Ovary (tissue), 7 donors: ENCODE measurements at regions not wholly inside any gene's neighbourhood (a gene's known extent, or its start where the extent isn't known, plus 50 kb on each side); places are given as distances from the start of the nearest gene placed in this dataset.

Source experiments
- DNase-seq, 5 donors: peaks; one replicate each; pipeline ENCODE4 v3.0.0-alpha.2; 2019 to 2020
- H3K27ac ChIP-seq, 2 donors: fragments of 200-600 bp; one replicate each; pipeline versions ENCODE4 v1.5.1 to v1.8.0; 2019 to 2022
- H3K27me3 ChIP-seq: fragments of 200-600 bp; one replicate; pipeline ENCODE4 v1.8.0; 2022
- H3K36me3 ChIP-seq: fragments of 200-600 bp; sonication (generic); one replicate; pipeline ENCODE4 v1.5.1; 2019
- H3K4me1 ChIP-seq: one replicate; pipeline ENCODE4 v1.8.1; 2013; ENCODE audit warnings: mild to moderate bottlenecking, moderate library complexity; ENCODE audit not compliant: insufficient read depth
- H3K4me3 ChIP-seq: fragments of 200-600 bp; sonication (generic); one replicate; pipeline ENCODE4 v1.5.1; 2017
- H3K9me3 ChIP-seq, 2 donors: fragments of 200-600 bp in 1 of 2; sonication (generic) in 1 of 2; one replicate each; pipeline versions ENCODE4 v1.5.1 to v1.8.1; 2013 to 2019; ENCODE audit warnings: mild to moderate bottlenecking in 1 of 2, moderate library complexity in 1 of 2
- EP300 ChIP-seq: sonication (generic); formaldehyde crosslinking; IDR thresholded peaks from one replicate; pipeline ENCODE4 v1.6.1; 2017; ENCODE audit warnings: antibody characterized with exemption
- POLR2A ChIP-seq: fragments of 450-650 bp; IDR thresholded peaks from one replicate; pipeline ENCODE4 v1.6.1; 2017; ENCODE audit warnings: antibody characterized with exemption, mild to moderate bottlenecking, moderate library complexity
- WGBS, 3 donors: extraction: QIAGEN DNeasy Blood & Tissue Kit in 1 of 3; methylation state at CpG; one replicate each; pipeline versions ENCODE4 v1.1.5 to v1.1.7; 2013 to 2017; 5-methylcytosine and 5-hydroxymethylcytosine counted together
- intact Hi-C, 4 donors: fragments of 100-400 bp; cut with DNase I; formaldehyde crosslinking; loops; one replicate each; pipeline versions ENCODE4 v1.11.0 to v1.15.1; 2022 to 2023
- TF ChIP-seq, protein P1 (sequence below), 3 donors: fragments of 450-650 bp in 2 of 3; fragments of 200-600 bp in 1 of 3; IDR thresholded peaks; one replicate each; pipeline versions ENCODE4 v1.5.1 to v1.8.0; 2016 to 2022; ENCODE audit warnings: antibody characterized with exemption in 3 of 3, mild to moderate bottlenecking in 1 of 3
- donor health status: DM: no; HTN: no; CAD: no; lungs with moderate emphysema.
- donor health status: DM: no; HTN: no; CAD: no.
- donor health status: Bipolar disorder and iron deficiency.
- donor health status: DM: no; HTN: no; CAD: no.
- donor health status: DM: yes; HTN: yes; CAD: no.

- intact Hi-C loops, result no loop called here
- DNase-seq, result no peak
Observed at GRCh38 chr4:27327421-27328181, 467.0 kb downstream of the STIM2 start.

GRCh38 chr4:27338530-27338929, 477.9 kb downstream of the STIM2 start:
- Histone ChIP-seq H3K36me3 (no peaks in the 10 kb centered on the region), H3K27me3 (no peaks in the 10 kb centered on the region), H3K4me1 (no peaks in the 10 kb centered on the region), H3K9me3 (no peaks in the 10 kb centered on the region), H3K4me3 (no peak overlapping the region), H3K27ac (no peak overlapping the region)
- no peak for DNase-seq
- intact Hi-C loops, result no loop called here
- WGBS, 3 donors, result 66 to 86% (median 76%) methylated on average over 3 of the region's 3 CpGs
- TF ChIP-seq EP300 (no peak), POLR2A (no peak)
- TF ChIP-seq, protein P1, sequence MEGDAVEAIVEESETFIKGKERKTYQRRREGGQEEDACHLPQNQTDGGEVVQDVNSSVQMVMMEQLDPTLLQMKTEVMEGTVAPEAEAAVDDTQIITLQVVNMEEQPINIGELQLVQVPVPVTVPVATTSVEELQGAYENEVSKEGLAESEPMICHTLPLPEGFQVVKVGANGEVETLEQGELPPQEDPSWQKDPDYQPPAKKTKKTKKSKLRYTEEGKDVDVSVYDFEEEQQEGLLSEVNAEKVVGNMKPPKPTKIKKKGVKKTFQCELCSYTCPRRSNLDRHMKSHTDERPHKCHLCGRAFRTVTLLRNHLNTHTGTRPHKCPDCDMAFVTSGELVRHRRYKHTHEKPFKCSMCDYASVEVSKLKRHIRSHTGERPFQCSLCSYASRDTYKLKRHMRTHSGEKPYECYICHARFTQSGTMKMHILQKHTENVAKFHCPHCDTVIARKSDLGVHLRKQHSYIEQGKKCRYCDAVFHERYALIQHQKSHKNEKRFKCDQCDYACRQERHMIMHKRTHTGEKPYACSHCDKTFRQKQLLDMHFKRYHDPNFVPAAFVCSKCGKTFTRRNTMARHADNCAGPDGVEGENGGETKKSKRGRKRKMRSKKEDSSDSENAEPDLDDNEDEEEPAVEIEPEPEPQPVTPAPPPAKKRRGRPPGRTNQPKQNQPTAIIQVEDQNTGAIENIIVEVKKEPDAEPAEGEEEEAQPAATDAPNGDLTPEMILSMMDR (IDR thresholded peaks at IDR 0.05), result no peak

More at GRCh38 chr4:27327421-27328181, 467.0 kb downstream of the STIM2 start:
- no peaks in the 10 kb centered on the region for H3K9me3 ChIP-seq
- WGBS, 3 donors, result 81 to 88% (median 86%) methylated on average over 5 of the region's 5 CpGs
- H3K27ac ChIP-seq, result no peak overlapping the region
- H3K36me3 ChIP-seq, result no peaks in the 10 kb centered on the region
- no peaks in the 10 kb centered on the region for H3K4me1 ChIP-seq
- no peak for TF ChIP-seq EP300
- TF ChIP-seq POLR2A, result no peak
- TF ChIP-seq, protein P1 (IDR thresholded peaks at IDR 0.05), result no peak
- H3K27me3 ChIP-seq, result no peaks in the 10 kb centered on the region
- H3K4me3 ChIP-seq, result no peak overlapping the region

DNA sequence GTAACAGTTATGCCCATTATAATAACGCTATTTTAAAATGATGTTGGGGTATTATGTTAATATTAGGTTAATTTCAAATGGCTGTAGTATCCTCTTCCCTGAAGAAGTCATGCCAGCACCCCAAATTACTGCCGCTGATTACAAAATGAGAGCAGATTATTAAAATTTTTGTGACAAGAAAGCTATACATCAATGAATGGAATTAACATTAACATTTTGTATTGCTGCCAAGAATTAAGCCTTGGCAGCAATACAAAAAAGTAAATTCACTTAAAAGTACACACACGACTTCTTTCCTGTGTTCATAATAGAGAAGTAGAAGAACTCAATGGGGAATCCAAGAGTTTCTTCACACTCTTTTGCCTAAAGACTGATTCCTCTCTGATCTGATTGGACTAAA, 482.8 kb downstream of the STIM2 start:
- intact Hi-C loops, result no loop called here

DNA sequence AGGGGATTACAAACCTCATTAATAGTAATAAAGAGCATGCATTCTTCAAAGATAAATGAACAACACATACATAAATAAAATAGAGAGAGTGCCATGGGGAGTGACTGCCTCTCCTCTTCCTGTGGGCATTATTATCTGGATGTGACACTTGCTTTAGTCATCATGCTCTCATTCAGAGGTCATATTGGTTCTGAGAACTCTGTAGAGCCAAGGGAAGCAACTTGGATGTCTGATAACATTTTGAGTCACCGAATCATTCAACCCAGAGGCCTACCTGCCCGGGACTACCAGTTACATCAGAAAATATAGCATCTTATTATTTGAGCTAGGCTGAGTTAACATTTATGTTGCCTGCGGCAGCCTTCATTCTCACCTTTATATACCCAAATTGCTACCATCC, 489.5 kb downstream of the STIM2 start:
- intact Hi-C loops, result no loop called here
- Histone ChIP-seq H3K4me3 (no peak overlapping the region), H3K36me3 (no peaks in the 10 kb centered on the region), H3K27me3 (no peaks in the 10 kb centered on the region), H3K9me3 (no peaks in the 10 kb centered on the region), H3K4me1 (no peaks in the 10 kb centered on the region), H3K27ac (no peak overlapping the region)
- TF ChIP-seq, protein P1 (IDR thresholded peaks at IDR 0.05), result no peak
- TF ChIP-seq POLR2A (no peak), EP300 (no peak)
- DNase-seq, result no peak
- WGBS, 3 donors, result 82 to 88% (median 87%) methylated on average over 3 of the region's 3 CpGs

More for the DNA sequence above, 482.8 kb downstream of the STIM2 start:
- Histone ChIP-seq H3K4me1 (no peaks in the 10 kb centered on the region), H3K4me3 (no peak overlapping the region), H3K27me3 (no peaks in the 10 kb centered on the region), H3K9me3 (no peaks in the 10 kb centered on the region), H3K36me3 (no peaks in the 10 kb centered on the region), H3K27ac (no peak overlapping the region)
- TF ChIP-seq, protein P1 (IDR thresholded peaks at IDR 0.05), result no peak
- TF ChIP-seq POLR2A (no peak), EP300 (no peak)
- DNase-seq, result no peak
- WGBS, 3 donors, result 22 to 35% (median 32%) methylated on average over 3 of the region's 3 CpGs
